CMK (cell line): ENCODE measurements at regions not wholly inside any gene's neighbourhood (a gene's known extent, or its start where the extent isn't known, plus 50 kb on each side); places are given as distances from the start of the nearest gene placed in this dataset.
"Not testable (repeated sequence)": the region's sequence is repeated elsewhere in the genome, so short reads cannot be mapped to it uniquely, and the experiment has no call there.

Experiments
- DNase-seq: peaks from one replicate; pipeline ENCODE4 v3.0.0-alpha.2; 2010; ENCODE audit warnings: low read depth

- DNase-seq = no peak
These were observed 218.0 kb downstream of the RBM26 start for GRCh38 chr13:79187917-79188690.

DNA sequence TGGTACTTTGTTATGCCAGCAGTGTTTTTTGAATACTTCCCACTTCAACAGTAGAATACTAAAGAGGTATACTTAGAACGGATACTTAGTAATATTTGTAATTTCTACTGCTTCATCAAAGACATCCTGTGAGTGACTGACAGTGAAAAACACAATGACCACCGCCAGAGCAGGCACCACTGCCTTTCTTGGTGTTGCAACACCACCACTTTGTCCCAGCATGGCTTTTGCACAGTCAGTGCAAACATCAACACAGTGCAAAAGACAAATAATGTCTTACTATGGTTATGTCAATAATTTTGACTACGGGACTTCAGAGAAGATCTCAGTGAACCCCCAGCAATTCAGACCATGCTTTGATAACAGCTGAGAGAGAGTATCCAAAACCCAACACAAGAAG, 220.5 kb downstream of the RBM26 start:
- no peak for DNase-seq

GRCh38 chr13:79183231-79183630, 222.8 kb downstream of the RBM26 start:
- DNase-seq = no peak

DNA sequence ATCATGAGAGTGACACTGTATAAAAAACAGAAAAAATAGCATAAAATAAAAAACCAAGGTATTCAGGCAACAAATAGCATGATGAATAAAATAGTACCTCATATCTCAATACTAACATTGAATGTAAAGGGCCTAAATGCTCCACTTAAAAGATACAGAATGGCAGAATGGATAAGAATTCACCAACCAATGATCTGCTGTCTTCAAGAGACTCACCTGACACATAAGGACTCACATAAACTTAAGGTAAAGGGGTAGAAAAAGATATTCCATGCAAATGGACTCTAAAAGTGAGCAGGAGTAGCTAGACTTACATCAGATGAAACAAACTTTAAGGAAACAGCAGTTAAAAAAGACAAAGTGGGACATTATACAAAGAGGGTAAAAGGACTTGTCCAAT, 232.4 kb downstream of the RBM26 start:
- DNase-seq = not testable (repeated sequence)

- DNase-seq = not testable (repeated sequence)
These were observed 233.1 kb downstream of the RBM26 start for GRCh38 chr13:79172924-79173323.

DNA sequence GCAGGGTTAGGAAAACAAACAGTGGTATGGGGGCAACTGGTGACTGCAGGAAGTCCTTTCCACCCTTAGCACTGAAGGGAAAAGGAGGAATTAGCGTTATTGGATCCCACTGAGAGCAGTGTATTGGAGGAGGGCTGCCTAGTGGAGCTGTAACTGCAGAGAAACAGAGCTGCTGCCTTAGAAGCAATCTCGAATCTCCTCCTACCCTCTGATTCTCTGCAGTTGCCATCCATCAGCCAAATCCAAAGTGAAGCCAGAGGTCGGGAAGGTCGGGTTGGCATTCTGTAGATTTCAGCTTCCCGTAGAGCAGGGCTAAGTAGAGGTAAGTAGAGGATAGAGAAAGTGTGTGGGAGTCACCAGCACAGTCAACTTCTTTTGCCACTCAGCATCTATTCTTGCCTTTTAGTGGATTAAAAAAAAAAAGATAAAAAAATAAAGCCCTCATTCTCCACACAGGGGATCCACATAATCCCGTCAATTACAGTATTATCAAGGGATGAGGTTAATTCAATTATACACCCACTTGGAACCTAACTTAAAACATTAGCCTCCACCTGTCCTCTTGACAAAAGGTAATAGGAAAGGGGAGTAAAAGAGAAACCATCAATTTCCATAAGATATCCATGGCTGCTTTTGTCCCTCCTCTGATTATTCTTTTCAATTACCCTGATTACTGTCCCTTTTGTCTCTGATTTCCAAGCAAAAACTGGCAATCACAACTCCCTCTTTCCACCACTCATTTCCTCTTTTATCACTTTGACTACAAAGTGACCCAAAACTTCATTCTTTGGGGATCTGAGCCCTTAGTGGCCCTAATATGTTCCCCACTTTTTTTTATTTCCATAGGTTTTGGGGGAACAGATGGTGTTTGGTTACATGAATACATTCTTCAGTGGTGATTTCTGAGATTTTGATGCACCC, 234.7 kb downstream of the RBM26 start:
- no peak for DNase-seq

DNA sequence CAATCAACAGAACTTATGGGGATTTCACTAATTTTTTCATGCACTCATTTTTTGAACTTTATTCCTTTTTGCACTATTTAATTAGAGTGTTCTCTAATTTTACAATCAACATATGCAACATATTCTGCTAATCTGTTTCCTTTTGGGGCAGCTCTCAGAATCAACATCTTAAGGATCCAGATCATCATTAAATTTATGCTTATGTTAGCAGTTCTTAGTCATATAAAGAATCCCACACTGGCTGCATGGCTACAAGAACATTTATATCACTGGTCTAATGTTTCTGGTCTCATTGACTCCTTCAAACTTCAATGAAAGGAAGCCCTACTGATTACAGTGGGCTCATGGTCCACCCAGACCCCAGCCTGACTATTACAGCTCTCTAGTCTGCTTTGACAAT, 245.2 kb downstream of the RBM26 start:
- DNase-seq = no peak

GRCh38 chr13:79155883-79156282, 250.2 kb downstream of the RBM26 start:
- DNase-seq = no peak

- DNase-seq = no peak
These were observed 256.8 kb downstream of the RBM26 start for GRCh38 chr13:79149210-79149609.

- DNase-seq = no peak
These were observed 265.0 kb downstream of the RBM26 start for GRCh38 chr13:79141082-79141481.

DNA sequence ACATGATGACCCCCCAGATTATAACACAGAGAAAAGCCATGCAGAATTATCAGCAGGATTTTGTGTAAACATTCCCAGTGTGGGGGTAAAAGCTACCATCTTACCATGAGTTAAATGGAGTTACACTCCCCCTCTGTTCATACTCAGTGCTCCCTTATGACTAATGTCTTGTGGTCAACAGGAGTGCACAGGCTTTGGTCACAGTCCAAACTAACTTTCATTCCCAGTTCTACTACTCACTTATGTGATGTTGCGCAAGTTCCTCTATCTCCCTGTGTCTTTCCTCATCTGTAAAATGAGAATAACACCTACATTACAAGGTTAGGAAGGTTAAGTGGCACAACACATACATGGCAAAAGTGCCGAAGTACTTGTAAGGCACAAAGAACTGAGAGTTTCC, 277.9 kb downstream of the RBM26 start:
- DNase-seq = no peak

DNA sequence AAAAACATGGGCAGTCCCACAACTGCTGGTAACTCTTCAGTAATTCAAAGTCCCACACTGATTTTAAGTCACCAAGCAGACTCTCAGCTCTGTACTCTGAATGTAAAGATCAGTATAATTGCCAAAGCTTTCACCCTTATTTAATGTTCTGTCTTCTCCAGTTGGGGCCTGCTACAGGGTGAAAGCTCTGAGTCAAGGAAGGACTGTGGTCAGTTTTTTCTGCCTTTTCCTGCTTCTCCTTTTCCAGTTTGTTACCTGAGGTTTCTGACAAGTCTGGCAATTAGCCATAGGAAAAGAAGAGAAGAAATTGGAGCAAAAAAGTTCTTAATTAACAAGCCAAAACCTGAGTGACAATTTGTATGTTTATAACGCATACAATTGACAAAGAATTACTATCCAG, 279.3 kb downstream of the RBM26 start:
- no peak for DNase-seq

DNA sequence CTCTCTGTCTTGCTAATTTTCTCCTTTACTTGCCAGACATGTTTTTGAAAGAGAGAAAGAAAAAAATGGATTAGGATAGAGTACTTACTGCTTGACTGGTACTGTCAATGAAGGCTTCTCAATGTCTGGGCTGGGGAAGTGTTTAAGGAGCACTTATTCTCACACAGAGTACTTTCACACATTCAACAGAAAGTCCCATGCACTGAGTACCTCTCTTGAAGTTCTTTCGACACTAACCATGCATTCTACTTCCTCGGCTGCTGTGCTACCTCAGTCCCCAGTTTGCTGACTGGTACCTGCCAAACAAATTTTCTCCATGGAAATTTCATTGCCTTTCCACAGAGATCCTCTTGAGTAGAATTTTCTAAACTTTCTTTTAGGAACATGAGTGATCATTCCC, 281.9 kb downstream of the RBM26 start:
- DNase-seq = no peak

- no peak for DNase-seq
These were observed 284.8 kb downstream of the RBM26 start for GRCh38 chr13:79121286-79121685.

GRCh38 chr13:79119578-79120107, 286.4 kb downstream of the RBM26 start:
- no peak for DNase-seq

DNA sequence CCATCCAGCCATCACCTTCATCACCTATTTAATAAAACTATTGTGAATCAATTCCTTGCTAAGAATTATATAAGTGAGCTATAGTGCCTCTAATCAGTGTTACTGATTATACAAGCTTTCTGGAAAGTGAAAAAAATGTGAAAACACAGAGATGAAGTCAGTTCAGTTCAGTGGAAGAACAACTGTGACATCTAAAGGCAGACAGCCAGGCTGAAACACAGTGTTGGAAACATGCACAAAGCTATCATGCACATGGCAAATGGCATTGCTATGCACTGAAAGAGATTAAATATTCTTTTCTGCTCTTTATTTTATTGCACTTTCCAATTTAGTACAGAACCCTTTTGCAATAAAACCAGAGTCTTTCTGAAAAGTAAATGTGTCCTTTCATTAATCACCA, 294.0 kb downstream of the RBM26 start:
- no peak for DNase-seq

DNA sequence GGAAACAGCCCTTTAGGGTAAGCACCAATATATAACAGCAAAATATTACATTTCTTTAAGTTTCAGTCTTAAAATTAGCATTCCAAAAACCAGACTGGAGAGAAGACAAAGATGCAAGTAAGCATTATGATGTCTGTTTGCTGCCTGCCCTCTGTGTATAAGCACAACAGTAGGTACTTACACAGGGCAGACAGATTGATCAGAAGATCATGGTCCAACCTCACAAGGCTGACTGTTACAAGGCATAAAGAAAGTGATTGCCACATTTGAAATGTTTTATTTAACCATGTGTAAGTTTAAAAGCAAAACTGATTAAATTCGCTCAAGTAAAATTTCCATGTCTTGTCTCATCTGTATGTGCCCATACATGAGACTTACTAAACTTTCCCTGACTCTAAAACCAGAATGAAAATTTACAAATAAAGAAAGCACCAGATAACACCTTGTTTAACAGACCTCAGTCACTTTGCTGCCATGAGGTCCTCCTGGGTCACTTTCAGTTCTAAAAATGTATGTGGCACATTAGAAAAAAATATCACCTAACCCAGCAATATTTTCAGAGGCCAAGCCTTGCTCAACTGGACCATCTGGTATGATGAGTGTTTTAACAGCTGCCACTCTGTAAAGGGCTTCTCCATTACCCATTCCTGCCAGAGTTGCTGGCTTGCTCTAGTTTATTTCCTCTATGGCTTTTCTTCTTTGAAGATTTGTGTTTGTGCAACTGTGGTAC, 297.0 kb downstream of the RBM26 start:
- no peak for DNase-seq

DNA sequence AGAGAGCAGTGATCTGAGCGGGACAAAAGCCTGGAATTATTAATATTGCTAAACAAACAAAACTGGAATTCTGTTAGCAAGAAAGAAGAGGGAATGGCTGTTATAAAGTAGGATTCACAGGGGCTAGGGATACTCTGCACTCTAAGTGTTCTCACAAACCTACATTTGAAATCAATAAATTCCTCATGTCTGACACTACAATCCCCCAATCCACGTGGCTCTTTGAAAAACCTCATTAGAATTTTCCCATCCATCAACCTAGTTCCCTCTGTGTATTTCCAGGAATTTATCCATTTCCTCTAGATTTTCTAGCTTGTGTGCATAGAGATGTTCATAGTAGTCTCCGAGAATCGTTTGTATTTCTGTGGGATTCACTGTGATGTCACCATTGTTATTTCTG, 307.5 kb downstream of the RBM26 start:
- DNase-seq = no peak

DNA sequence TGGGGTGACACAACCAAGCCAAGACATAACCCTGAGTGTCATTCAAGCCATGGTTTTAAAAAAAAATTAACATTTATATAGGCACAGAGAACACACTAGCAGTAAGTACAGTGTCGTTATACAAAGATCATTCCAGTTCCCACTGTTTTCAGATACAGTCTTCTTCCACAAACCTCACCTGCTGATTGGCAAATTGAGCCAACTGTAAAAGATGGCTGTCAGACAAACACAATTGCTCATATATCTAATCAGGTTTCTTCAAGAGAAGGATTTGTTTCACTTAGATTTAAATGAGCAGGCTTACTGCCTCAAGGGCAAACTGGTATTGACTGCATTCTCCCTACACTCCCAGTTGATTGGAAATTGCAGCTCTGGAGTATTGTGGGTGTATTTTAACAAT, 308.9 kb downstream of the RBM26 start:
- DNase-seq = no peak

- DNase-seq = no peak
These were observed 310.0 kb downstream of the RBM26 start for GRCh38 chr13:79096099-79096498.

- no peak for DNase-seq
These were observed 315.4 kb downstream of the RBM26 start for GRCh38 chr13:79090552-79091124.
